ENCODE measurements at regions not wholly inside any gene's neighbourhood (a gene's known extent, or its start where the extent isn't known, plus 50 kb on each side); places are given as distances from the start of the nearest gene placed in this dataset.
"Not testable (repeated sequence)": the region's sequence is repeated elsewhere in the genome, so short reads cannot be mapped to it uniquely, and the experiment has no call there.

- no peak overlapping the region for H3K9ac ChIP-seq (ENCODE audit: low read depth, low read length, poor library complexity)
Measured at GRCh38 chr7:81296726-81297125, 377.9 kb upstream of the SEMA3C start.

GRCh38 chr7:81294897-81295515 is 376.2 kb upstream of the SEMA3C start:
- Histone ChIP-seq H3K23ac (ENCODE audit: low read depth, low read length, poor library complexity) (no peak overlapping the region), H3K4me3 (ENCODE audit: low read length in 2 of 2) (peak overlapping the region in 1 of 2 donors; percentile 28), H4K91ac (ENCODE audit: low read depth, low read length, poor library complexity) (no peak overlapping the region), H3K9me3 (replicated peaks in 1 of 2; ENCODE audit: control insufficient read depth in 2 of 2, insufficient read depth in 1 of 2, low read depth in 1 of 2, low read length in 2 of 2) (no peaks in the 10 kb centered on the region), H4K8ac (ENCODE audit: low read depth, low read length) (no peak overlapping the region), H3K9ac (ENCODE audit: low read depth, low read length, poor library complexity) (no peak overlapping the region), H3K79me1 (ENCODE audit: low read depth, low read length) (no peaks in the 10 kb centered on the region), H3K27ac (replicated peaks; ENCODE audit: low read length) (no peak overlapping the region), H3K36me3 (replicated peaks in 1 of 2; ENCODE audit: control insufficient read depth in 2 of 2, insufficient read depth in 2 of 2, low read length in 2 of 2) (no peaks in the 10 kb centered on the region), H3K4me1 (ENCODE audit: control insufficient read depth in 2 of 2, insufficient read depth in 1 of 2, low read depth in 1 of 2, low read length in 2 of 2) (peaks cover 0 to 10% of the 10 kb centered on the region in 2 donors), H3K27me3 (ENCODE audit: control insufficient read depth in 3 of 3, insufficient read depth in 3 of 3, low read depth in 1 of 3, low read length in 3 of 3) (peaks cover 0 to 68% (median 0%) of the 10 kb centered on the region in 3 experiments), H2BK120ac (ENCODE audit: low read depth, low read length) (no peak overlapping the region), H3K18ac (ENCODE audit: low read length) (peak overlapping the region; percentile 31), H3K4ac (ENCODE audit: low read length) (no peak overlapping the region), H3K4me2 (ENCODE audit: insufficient read depth, low read length, poor library complexity, severe bottlenecking) (no peak overlapping the region), H2AK5ac (ENCODE audit: low read depth, low read length) (no peak overlapping the region), H2BK12ac (ENCODE audit: low read length) (no peak overlapping the region), H2BK15ac (ENCODE audit: low read length) (no peak overlapping the region), H3K14ac (ENCODE audit: low read length) (no peak overlapping the region), H2AFZ (ENCODE audit: low read length) (no peak overlapping the region), H2BK5ac (ENCODE audit: low read length) (no peak overlapping the region)
- WGBS, 2 donors (ENCODE audit: extremely low coverage in 2 of 2, insufficient read length in 2 of 2, insufficient replicate concordance in 1 of 2): no CpG with 5 or more reads among the region's 12 CpGs
- no peak for DNase-seq (ENCODE audit: low spot score)

More at GRCh38 chr7:81296726-81297125, 377.9 kb upstream of the SEMA3C start:
- H3K27ac ChIP-seq (replicated peaks; ENCODE audit: low read length): no peak overlapping the region
- H2AK5ac ChIP-seq (ENCODE audit: low read depth, low read length): no peak overlapping the region
- H3K4me2 ChIP-seq (ENCODE audit: insufficient read depth, low read length, poor library complexity, severe bottlenecking): no peak overlapping the region
- no CpG with 5 or more reads among the region's 2 CpGs for WGBS, 2 donors (ENCODE audit: extremely low coverage in 2 of 2, insufficient read length in 2 of 2, insufficient replicate concordance in 1 of 2)
- H3K4ac ChIP-seq (ENCODE audit: low read length): no peak overlapping the region
- no peak overlapping the region for H2BK120ac ChIP-seq (ENCODE audit: low read depth, low read length)
- no peaks in the 10 kb centered on the region for H3K79me1 ChIP-seq (ENCODE audit: low read depth, low read length)
- H3K4me1 ChIP-seq (ENCODE audit: control insufficient read depth in 2 of 2, insufficient read depth in 1 of 2, low read depth in 1 of 2, low read length in 2 of 2): peaks cover 0 to 11% of the 10 kb centered on the region in 2 donors
- H3K18ac ChIP-seq (ENCODE audit: low read length): no peak overlapping the region
- no peak overlapping the region for H2AFZ ChIP-seq (ENCODE audit: low read length)
- no peak for DNase-seq (ENCODE audit: low spot score)
- no peak overlapping the region for H2BK15ac ChIP-seq (ENCODE audit: low read length)
- H2BK5ac ChIP-seq (ENCODE audit: low read length): no peak overlapping the region
- H3K4me3 ChIP-seq (ENCODE audit: low read length in 2 of 2): no peak overlapping the region
- H4K8ac ChIP-seq (ENCODE audit: low read depth, low read length): no peak overlapping the region
- H3K36me3 ChIP-seq (replicated peaks in 1 of 2; ENCODE audit: control insufficient read depth in 2 of 2, insufficient read depth in 2 of 2, low read length in 2 of 2): no peaks in the 10 kb centered on the region
- peaks cover 0 to 85% (median 0%) of the 10 kb centered on the region in 3 experiments for H3K27me3 ChIP-seq (ENCODE audit: control insufficient read depth in 3 of 3, insufficient read depth in 3 of 3, low read depth in 1 of 3, low read length in 3 of 3)
- H3K9me3 ChIP-seq (replicated peaks in 1 of 2; ENCODE audit: control insufficient read depth in 2 of 2, insufficient read depth in 1 of 2, low read depth in 1 of 2, low read length in 2 of 2): no peaks in the 10 kb centered on the region
- no peak overlapping the region for H4K91ac ChIP-seq (ENCODE audit: low read depth, low read length, poor library complexity)
- no peak overlapping the region for H3K14ac ChIP-seq (ENCODE audit: low read length)
- H3K23ac ChIP-seq (ENCODE audit: low read depth, low read length, poor library complexity): no peak overlapping the region
- no peak overlapping the region for H2BK12ac ChIP-seq (ENCODE audit: low read length)

- no CpG with 5 or more reads among the region's 1 CpG for WGBS, 2 donors (ENCODE audit: extremely low coverage in 2 of 2, insufficient read length in 2 of 2, insufficient replicate concordance in 1 of 2)
Measured at GRCh38 chr7:81293806-81294205, 375.0 kb upstream of the SEMA3C start.

GRCh38 chr7:81286754-81287153 is 367.9 kb upstream of the SEMA3C start:
- not testable (repeated sequence) for H3K9me3 ChIP-seq (replicated peaks in 1 of 2; ENCODE audit: control insufficient read depth in 2 of 2, insufficient read depth in 1 of 2, low read depth in 1 of 2, low read length in 2 of 2); H4K8ac ChIP-seq (ENCODE audit: low read depth, low read length); H3K9ac ChIP-seq (ENCODE audit: low read depth, low read length, poor library complexity); H2BK120ac ChIP-seq (ENCODE audit: low read depth, low read length); H3K4ac ChIP-seq (ENCODE audit: low read length); H3K36me3 ChIP-seq (replicated peaks in 1 of 2; ENCODE audit: control insufficient read depth in 2 of 2, insufficient read depth in 2 of 2, low read length in 2 of 2); H2BK5ac ChIP-seq (ENCODE audit: low read length); H4K91ac ChIP-seq (ENCODE audit: low read depth, low read length, poor library complexity); H3K23ac ChIP-seq (ENCODE audit: low read depth, low read length, poor library complexity); H3K14ac ChIP-seq (ENCODE audit: low read length); H3K4me2 ChIP-seq (ENCODE audit: insufficient read depth, low read length, poor library complexity, severe bottlenecking); DNase-seq (ENCODE audit: low spot score); H3K27me3 ChIP-seq (ENCODE audit: control insufficient read depth in 3 of 3, insufficient read depth in 3 of 3, low read depth in 1 of 3, low read length in 3 of 3); H3K79me1 ChIP-seq (ENCODE audit: low read depth, low read length); H3K4me1 ChIP-seq (ENCODE audit: control insufficient read depth in 2 of 2, insufficient read depth in 1 of 2, low read depth in 1 of 2, low read length in 2 of 2); H3K27ac ChIP-seq (replicated peaks; ENCODE audit: low read length); H3K18ac ChIP-seq (ENCODE audit: low read length); H2AFZ ChIP-seq (ENCODE audit: low read length); H2AK5ac ChIP-seq (ENCODE audit: low read depth, low read length); H2BK12ac ChIP-seq (ENCODE audit: low read length); H2BK15ac ChIP-seq (ENCODE audit: low read length); H3K4me3 ChIP-seq (ENCODE audit: low read length in 2 of 2)
- no CpG with 5 or more reads among the region's 4 CpGs for WGBS, 2 donors (ENCODE audit: extremely low coverage in 2 of 2, insufficient read length in 2 of 2, insufficient replicate concordance in 1 of 2)

More at GRCh38 chr7:81293806-81294205, 375.0 kb upstream of the SEMA3C start:
- no peak overlapping the region for H2BK12ac ChIP-seq (ENCODE audit: low read length)
- no peak overlapping the region for H4K8ac ChIP-seq (ENCODE audit: low read depth, low read length)
- H3K14ac ChIP-seq (ENCODE audit: low read length): no peak overlapping the region
- H2BK120ac ChIP-seq (ENCODE audit: low read depth, low read length): no peak overlapping the region
- H3K36me3 ChIP-seq (replicated peaks in 1 of 2; ENCODE audit: control insufficient read depth in 2 of 2, insufficient read depth in 2 of 2, low read length in 2 of 2): no peaks in the 10 kb centered on the region
- no peak overlapping the region for H3K23ac ChIP-seq (ENCODE audit: low read depth, low read length, poor library complexity)
- H2BK5ac ChIP-seq (ENCODE audit: low read length): no peak overlapping the region
- DNase-seq (ENCODE audit: low spot score): no peak
- H3K27me3 ChIP-seq (ENCODE audit: control insufficient read depth in 3 of 3, insufficient read depth in 3 of 3, low read depth in 1 of 3, low read length in 3 of 3): peaks cover 0 to 65% (median 0%) of the 10 kb centered on the region in 3 experiments
- H2AK5ac ChIP-seq (ENCODE audit: low read depth, low read length): no peak overlapping the region
- no peak overlapping the region for H3K4me3 ChIP-seq (ENCODE audit: low read length in 2 of 2)
- no peak overlapping the region for H3K9ac ChIP-seq (ENCODE audit: low read depth, low read length, poor library complexity)
- no peaks in the 10 kb centered on the region for H3K79me1 ChIP-seq (ENCODE audit: low read depth, low read length)
- no peaks in the 10 kb centered on the region for H3K4me1 ChIP-seq (ENCODE audit: control insufficient read depth in 2 of 2, insufficient read depth in 1 of 2, low read depth in 1 of 2, low read length in 2 of 2)
- no peak overlapping the region for H3K27ac ChIP-seq (replicated peaks; ENCODE audit: low read length)
- no peak overlapping the region for H2BK15ac ChIP-seq (ENCODE audit: low read length)
- no peak overlapping the region for H3K4ac ChIP-seq (ENCODE audit: low read length)
- H4K91ac ChIP-seq (ENCODE audit: low read depth, low read length, poor library complexity): no peak overlapping the region
- H3K9me3 ChIP-seq (replicated peaks in 1 of 2; ENCODE audit: control insufficient read depth in 2 of 2, insufficient read depth in 1 of 2, low read depth in 1 of 2, low read length in 2 of 2): no peaks in the 10 kb centered on the region
- H3K4me2 ChIP-seq (ENCODE audit: insufficient read depth, low read length, poor library complexity, severe bottlenecking): no peak overlapping the region
- no peak overlapping the region for H3K18ac ChIP-seq (ENCODE audit: low read length)
- H2AFZ ChIP-seq (ENCODE audit: low read length): no peak overlapping the region

Data from neuronal stem cell (in vitro differentiated cells).